KMS-11 (cell line): ENCODE measurements at regions not wholly inside any gene's neighbourhood (a gene's known extent, or its start where the extent isn't known, plus 50 kb on each side); places are given as distances from the start of the nearest gene placed in this dataset.

Experiments
- H2AFZ ChIP-seq: fragments of 200-600 bp; sonication (generic); 2 replicates; pipeline ENCODE4 v1.6.1; 2016; ENCODE audit warnings: antibody characterized with exemption, mixed run types, low read depth
- H3K27ac ChIP-seq: fragments of 200-600 bp; sonication (generic); 2 replicates; pipeline ENCODE4 v1.6.1; 2016; ENCODE audit warnings: mild to moderate bottlenecking, mixed run types
- H3K27me3 ChIP-seq: fragments of 200-600 bp; sonication (generic); 2 replicates; pipeline ENCODE4 v1.6.1; 2017; ENCODE audit warnings: mild to moderate bottlenecking, low read depth, mixed run types, moderate library complexity; ENCODE audit not compliant: insufficient read depth
- H3K36me3 ChIP-seq: fragments of 200-600 bp; sonication (generic); 2 replicates; pipeline ENCODE4 v1.6.1; 2017; ENCODE audit warnings: mild to moderate bottlenecking, mixed run types; ENCODE audit not compliant: insufficient read depth
- H3K4me1 ChIP-seq: fragments of 200-600 bp; sonication (generic); 2 replicates; pipeline ENCODE4 v1.6.1; 2016; ENCODE audit warnings: mild to moderate bottlenecking, low read depth, mixed run types; ENCODE audit not compliant: poor library complexity, severe bottlenecking
- H3K4me2 ChIP-seq: fragments of 200-600 bp; sonication (generic); 2 replicates; pipeline ENCODE4 v1.7.0; 2016; ENCODE audit warnings: mild to moderate bottlenecking, mixed run types
- H3K4me3 ChIP-seq: fragments of 200-600 bp; sonication (generic); IDR thresholded peaks from 2 replicates; pipeline ENCODE4 v1.6.1; 2017; ENCODE audit warnings: low read depth, low read length, mixed read lengths; ENCODE audit not compliant: insufficient read depth
- H3K79me2 ChIP-seq: fragments of 200-600 bp; sonication (generic); 2 replicates; pipeline ENCODE4 v1.6.1; 2016; ENCODE audit warnings: low read depth, mixed run types; ENCODE audit not compliant: insufficient read depth
- H3K9ac ChIP-seq: fragments of 200-600 bp; sonication (generic); 2 replicates; pipeline ENCODE4 v1.6.1; 2016; ENCODE audit warnings: mild to moderate bottlenecking, mixed run types
- H4K20me1 ChIP-seq: fragments of 200-600 bp; sonication (generic); 2 replicates; pipeline ENCODE4 v1.6.1; 2016; ENCODE audit warnings: mild to moderate bottlenecking, mixed run types; ENCODE audit not compliant: insufficient read depth
- TF ChIP-seq, protein P1 (sequence below): fragments of 200-600 bp; sonication (generic); conservative IDR thresholded peaks from 2 replicates; pipeline ENCODE4 v1.6.1; 2017; ENCODE audit warnings: low read depth, mild to moderate bottlenecking, antibody characterized with exemption, low read length, moderate library complexity, mixed read lengths

- Histone ChIP-seq H3K4me2 (no peak overlapping the region), H3K9ac (no peak overlapping the region), H3K4me1 (no peaks in the 10 kb centered on the region), H3K79me2 (no peaks in the 10 kb centered on the region), H3K36me3 (no peaks in the 10 kb centered on the region), H3K4me3 (no peak overlapping the region), H3K27me3 (no peaks in the 10 kb centered on the region), H2AFZ (no peak overlapping the region), H3K27ac (no peak overlapping the region), H4K20me1 (no peaks in the 10 kb centered on the region)
- TF ChIP-seq, protein P1, sequence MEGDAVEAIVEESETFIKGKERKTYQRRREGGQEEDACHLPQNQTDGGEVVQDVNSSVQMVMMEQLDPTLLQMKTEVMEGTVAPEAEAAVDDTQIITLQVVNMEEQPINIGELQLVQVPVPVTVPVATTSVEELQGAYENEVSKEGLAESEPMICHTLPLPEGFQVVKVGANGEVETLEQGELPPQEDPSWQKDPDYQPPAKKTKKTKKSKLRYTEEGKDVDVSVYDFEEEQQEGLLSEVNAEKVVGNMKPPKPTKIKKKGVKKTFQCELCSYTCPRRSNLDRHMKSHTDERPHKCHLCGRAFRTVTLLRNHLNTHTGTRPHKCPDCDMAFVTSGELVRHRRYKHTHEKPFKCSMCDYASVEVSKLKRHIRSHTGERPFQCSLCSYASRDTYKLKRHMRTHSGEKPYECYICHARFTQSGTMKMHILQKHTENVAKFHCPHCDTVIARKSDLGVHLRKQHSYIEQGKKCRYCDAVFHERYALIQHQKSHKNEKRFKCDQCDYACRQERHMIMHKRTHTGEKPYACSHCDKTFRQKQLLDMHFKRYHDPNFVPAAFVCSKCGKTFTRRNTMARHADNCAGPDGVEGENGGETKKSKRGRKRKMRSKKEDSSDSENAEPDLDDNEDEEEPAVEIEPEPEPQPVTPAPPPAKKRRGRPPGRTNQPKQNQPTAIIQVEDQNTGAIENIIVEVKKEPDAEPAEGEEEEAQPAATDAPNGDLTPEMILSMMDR: no peak
These were observed 546.0 kb upstream of the LMO3 start for GRCh38 chr12:17151917-17152316.

- Histone ChIP-seq H3K27me3 (no peaks in the 10 kb centered on the region), H3K36me3 (no peaks in the 10 kb centered on the region), H3K4me1 (no peaks in the 10 kb centered on the region), H2AFZ (no peak overlapping the region), H3K4me2 (no peak overlapping the region), H3K79me2 (no peaks in the 10 kb centered on the region), H3K9ac (no peak overlapping the region), H3K4me3 (no peak overlapping the region), H4K20me1 (no peaks in the 10 kb centered on the region), H3K27ac (no peak overlapping the region)
- TF ChIP-seq, protein P1: no peak
These were observed 542.7 kb upstream of the LMO3 start for GRCh38 chr12:17148706-17149105.

DNA sequence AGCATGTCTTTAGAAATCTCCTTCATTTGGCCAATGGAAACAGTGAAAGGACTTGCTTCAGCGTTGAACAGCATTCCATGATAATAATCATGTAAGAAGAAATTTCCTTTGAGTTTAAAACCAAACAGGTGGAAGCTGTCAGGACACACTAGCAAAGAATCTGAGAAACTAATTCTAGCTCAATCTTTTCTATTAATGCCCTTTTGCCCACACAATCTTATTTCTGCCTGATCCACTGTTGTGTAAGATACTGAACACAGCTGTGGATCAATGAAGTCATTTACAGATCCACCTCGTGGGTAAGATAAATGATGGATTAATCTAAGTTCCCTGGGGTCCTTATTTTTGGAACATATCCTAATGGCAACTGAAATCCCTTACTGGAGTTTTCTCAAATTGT, 536.9 kb upstream of the LMO3 start:
- no peak overlapping the region for H3K4me2 ChIP-seq
- H3K36me3 ChIP-seq: no peaks in the 10 kb centered on the region
- TF ChIP-seq, protein P1: no peak
- H3K79me2 ChIP-seq: no peaks in the 10 kb centered on the region
- H3K4me3 ChIP-seq: no peak overlapping the region
- H3K4me1 ChIP-seq: no peaks in the 10 kb centered on the region
- no peak overlapping the region for H3K9ac ChIP-seq
- no peak overlapping the region for H3K27ac ChIP-seq
- H3K27me3 ChIP-seq: no peaks in the 10 kb centered on the region
- no peaks in the 10 kb centered on the region for H4K20me1 ChIP-seq
- no peak overlapping the region for H2AFZ ChIP-seq

DNA sequence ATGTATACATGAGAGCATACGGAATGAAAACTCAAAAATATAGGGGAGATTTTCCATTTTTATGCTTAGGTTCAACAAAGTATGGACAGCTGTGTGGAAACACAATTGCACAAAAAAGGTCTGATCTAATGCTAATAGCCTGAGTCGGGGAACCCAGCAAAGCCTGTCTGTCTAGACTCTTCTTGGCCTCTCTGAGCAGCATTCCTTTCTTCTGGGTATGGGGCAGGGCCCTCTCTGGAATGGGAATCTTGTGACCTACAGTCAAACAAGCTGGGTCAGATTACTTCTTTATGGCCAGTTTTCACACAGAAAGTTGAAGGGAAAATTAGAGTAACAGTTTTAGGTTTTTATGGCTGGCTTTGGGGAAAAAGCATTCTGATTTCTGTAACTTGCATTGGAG, 534.0 kb upstream of the LMO3 start:
- H4K20me1 ChIP-seq: no peaks in the 10 kb centered on the region
- H3K4me2 ChIP-seq: no peak overlapping the region
- H3K27me3 ChIP-seq: no peaks in the 10 kb centered on the region
- H3K79me2 ChIP-seq: no peaks in the 10 kb centered on the region
- H3K36me3 ChIP-seq: no peaks in the 10 kb centered on the region
- TF ChIP-seq, protein P1: no peak
- no peak overlapping the region for H3K9ac ChIP-seq
- H3K27ac ChIP-seq: no peak overlapping the region
- no peaks in the 10 kb centered on the region for H3K4me1 ChIP-seq
- no peak overlapping the region for H3K4me3 ChIP-seq
- no peak overlapping the region for H2AFZ ChIP-seq

DNA sequence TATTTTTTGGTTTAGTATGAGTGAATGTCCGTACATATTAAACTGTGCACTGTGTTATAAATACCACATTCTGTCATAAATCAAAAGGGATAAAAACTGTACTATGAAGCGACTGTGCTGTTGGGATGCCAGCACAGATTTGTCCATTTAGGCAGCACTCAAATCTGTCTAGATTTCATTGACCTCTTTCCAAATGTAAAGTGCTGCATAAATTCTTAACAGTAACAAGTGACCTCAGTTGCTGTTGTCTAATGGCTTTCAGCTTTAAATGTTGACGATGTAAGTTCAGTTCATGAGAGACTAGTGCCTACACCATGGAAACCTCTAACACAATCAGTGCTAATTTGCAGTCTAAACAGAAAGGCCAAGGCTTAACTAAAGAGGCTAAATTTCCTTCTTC, 531.4 kb upstream of the LMO3 start:
- no peak overlapping the region for H2AFZ ChIP-seq
- no peak overlapping the region for H3K4me3 ChIP-seq
- H3K36me3 ChIP-seq: no peaks in the 10 kb centered on the region
- no peaks in the 10 kb centered on the region for H4K20me1 ChIP-seq
- H3K79me2 ChIP-seq: no peaks in the 10 kb centered on the region
- H3K9ac ChIP-seq: no peak overlapping the region
- H3K27me3 ChIP-seq: no peaks in the 10 kb centered on the region
- no peak overlapping the region for H3K27ac ChIP-seq
- no peak overlapping the region for H3K4me2 ChIP-seq
- no peaks in the 10 kb centered on the region for H3K4me1 ChIP-seq
- TF ChIP-seq, protein P1: no peak
